Parathyroid adenoma (tissue), 2 donors: ENCODE measurements at regions not wholly inside any gene's neighbourhood (a gene's known extent, or its start where the extent isn't known, plus 50 kb on each side); places are given as distances from the start of the nearest gene placed in this dataset.

Experiments used
- H2AFZ ChIP-seq: fragments of 300-600 bp; sonication (generic); one replicate; pipeline ENCODE4 v1.7.0; 2017; ENCODE audit warnings: antibody characterized with exemption, mild to moderate bottlenecking
- H3K27ac ChIP-seq: fragments of 300-600 bp; sonication (generic); one replicate; pipeline ENCODE4 v1.7.0; 2017
- H3K27me3 ChIP-seq: fragments of 300-600 bp; sonication (generic); one replicate; pipeline ENCODE4 v1.7.0; 2017; ENCODE audit warnings: low read length; ENCODE audit not compliant: control insufficient read depth, insufficient read depth
- H3K36me3 ChIP-seq: fragments of 300-600 bp; sonication (generic); one replicate; pipeline ENCODE4 v1.7.0; 2017; ENCODE audit warnings: low read length; ENCODE audit not compliant: control insufficient read depth, insufficient read depth
- H3K4me1 ChIP-seq: fragments of 300-600 bp; sonication (generic); one replicate; pipeline ENCODE4 v1.7.0; 2017; ENCODE audit warnings: control low read depth
- H3K4me2 ChIP-seq: fragments of 300-600 bp; sonication (generic); one replicate; pipeline ENCODE4 v1.7.0; 2017; ENCODE audit warnings: low read length
- H3K4me3 ChIP-seq: fragments of 300-600 bp; sonication (generic); one replicate; pipeline ENCODE4 v1.7.0; 2017; ENCODE audit warnings: low read depth, low read length
- H3K79me2 ChIP-seq: fragments of 300-600 bp; sonication (generic); one replicate; pipeline ENCODE4 v1.7.0; 2017; ENCODE audit warnings: control low read depth
- H3K9ac ChIP-seq: fragments of 300-600 bp; sonication (generic); one replicate; pipeline ENCODE4 v1.7.0; 2017; ENCODE audit warnings: mild to moderate bottlenecking
- H3K9me3 ChIP-seq: fragments of 300-600 bp; sonication (generic); one replicate; pipeline ENCODE4 v1.7.0; 2017; ENCODE audit warnings: low read length; ENCODE audit not compliant: control insufficient read depth
- TF ChIP-seq, protein P1 (sequence below): fragments of 300-600 bp; sonication (generic); IDR thresholded peaks from one replicate; pipeline ENCODE4 v1.7.0; 2017; ENCODE audit warnings: antibody characterized with exemption, mild to moderate bottlenecking
- donor health status: primary hyperparathyroidism.

DNA sequence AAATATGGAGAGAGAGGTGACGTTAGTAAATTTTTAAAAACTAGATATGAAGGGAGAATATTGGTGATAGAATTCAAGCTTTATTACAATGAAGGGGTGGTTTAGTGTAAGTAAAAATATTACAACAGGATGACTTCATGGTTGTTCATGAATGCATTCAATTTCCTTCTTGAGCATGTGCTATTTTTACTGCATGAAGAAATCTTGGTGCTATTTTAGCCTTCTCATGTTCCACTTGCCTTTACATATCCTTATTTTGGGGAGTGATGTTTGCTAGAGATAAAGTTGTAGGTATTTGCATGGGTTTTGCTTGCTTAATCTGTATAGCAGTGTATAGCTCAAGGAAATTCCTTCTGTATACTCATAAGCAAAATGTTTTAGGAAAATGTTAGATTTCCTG, 195.0 kb upstream of the MMADHC start:
- no peaks in the 10 kb centered on the region for H3K27me3 ChIP-seq
- no peak overlapping the region for H3K27ac ChIP-seq
- no peak overlapping the region for H2AFZ ChIP-seq
- H3K9ac ChIP-seq, result no peak overlapping the region
- no peaks in the 10 kb centered on the region for H3K9me3 ChIP-seq
- H3K36me3 ChIP-seq, result no peaks in the 10 kb centered on the region
- H3K4me1 ChIP-seq, result no peaks in the 10 kb centered on the region
- H3K4me2 ChIP-seq, result no peak overlapping the region
- H3K4me3 ChIP-seq, result no peak overlapping the region
- no peaks in the 10 kb centered on the region for H3K79me2 ChIP-seq
- TF ChIP-seq, protein P1, sequence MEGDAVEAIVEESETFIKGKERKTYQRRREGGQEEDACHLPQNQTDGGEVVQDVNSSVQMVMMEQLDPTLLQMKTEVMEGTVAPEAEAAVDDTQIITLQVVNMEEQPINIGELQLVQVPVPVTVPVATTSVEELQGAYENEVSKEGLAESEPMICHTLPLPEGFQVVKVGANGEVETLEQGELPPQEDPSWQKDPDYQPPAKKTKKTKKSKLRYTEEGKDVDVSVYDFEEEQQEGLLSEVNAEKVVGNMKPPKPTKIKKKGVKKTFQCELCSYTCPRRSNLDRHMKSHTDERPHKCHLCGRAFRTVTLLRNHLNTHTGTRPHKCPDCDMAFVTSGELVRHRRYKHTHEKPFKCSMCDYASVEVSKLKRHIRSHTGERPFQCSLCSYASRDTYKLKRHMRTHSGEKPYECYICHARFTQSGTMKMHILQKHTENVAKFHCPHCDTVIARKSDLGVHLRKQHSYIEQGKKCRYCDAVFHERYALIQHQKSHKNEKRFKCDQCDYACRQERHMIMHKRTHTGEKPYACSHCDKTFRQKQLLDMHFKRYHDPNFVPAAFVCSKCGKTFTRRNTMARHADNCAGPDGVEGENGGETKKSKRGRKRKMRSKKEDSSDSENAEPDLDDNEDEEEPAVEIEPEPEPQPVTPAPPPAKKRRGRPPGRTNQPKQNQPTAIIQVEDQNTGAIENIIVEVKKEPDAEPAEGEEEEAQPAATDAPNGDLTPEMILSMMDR, result no peak

DNA sequence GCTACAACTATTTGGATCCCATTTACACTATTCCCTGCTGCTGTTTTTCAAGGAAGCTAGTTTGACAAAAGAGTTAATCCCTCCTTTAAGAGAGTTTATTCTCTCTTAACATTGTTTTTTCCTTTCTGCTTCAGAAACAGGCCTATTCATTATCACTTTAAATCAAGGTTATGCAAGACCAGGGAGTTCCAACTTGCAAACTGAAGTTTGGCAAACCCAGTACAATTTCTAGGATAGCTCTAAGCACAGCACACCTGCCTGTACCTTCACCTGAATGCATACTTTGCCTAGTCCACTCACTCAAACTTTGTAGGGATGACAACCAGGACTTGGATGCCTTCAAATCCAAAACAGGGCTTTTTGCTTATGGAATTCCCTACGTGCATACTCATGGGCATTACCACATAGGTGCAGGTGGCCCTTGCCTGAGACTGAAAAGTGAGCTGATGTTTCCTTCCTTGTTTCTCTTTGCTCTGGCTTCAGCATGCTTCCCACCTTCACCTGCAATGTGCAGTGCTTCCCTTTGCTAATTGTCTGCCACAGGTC, 193.8 kb upstream of the MMADHC start:
- TF ChIP-seq, protein P1, result no peak
- Histone ChIP-seq H3K27me3 (no peaks in the 10 kb centered on the region), H3K27ac (no peak overlapping the region), H3K4me1 (no peaks in the 10 kb centered on the region), H2AFZ (no peak overlapping the region), H3K36me3 (no peaks in the 10 kb centered on the region), H3K79me2 (no peaks in the 10 kb centered on the region), H3K9me3 (no peaks in the 10 kb centered on the region), H3K9ac (no peak overlapping the region), H3K4me2 (no peak overlapping the region), H3K4me3 (no peak overlapping the region)

DNA sequence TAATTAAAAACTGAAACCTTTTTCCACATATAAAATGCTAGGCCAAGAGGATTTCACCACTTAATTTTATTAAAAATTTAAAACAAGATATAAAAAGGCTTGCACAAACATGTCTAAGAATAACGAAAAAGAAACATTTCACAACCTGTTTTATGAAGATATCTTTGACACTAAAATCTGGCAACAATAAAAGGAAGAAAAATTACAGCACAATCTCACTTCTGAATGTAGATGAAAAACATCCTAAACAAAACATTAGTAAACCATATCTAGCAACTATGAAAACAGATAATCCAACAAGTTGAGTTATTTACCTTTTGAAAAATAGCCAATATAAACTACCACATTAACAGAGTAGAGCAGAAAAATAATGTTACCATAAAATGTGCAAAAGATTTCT, 185.4 kb upstream of the MMADHC start:
- TF ChIP-seq, protein P1, result no peak
- Histone ChIP-seq H3K27ac (no peak overlapping the region), H3K4me2 (no peak overlapping the region), H2AFZ (no peak overlapping the region), H3K27me3 (no peaks in the 10 kb centered on the region), H3K36me3 (no peaks in the 10 kb centered on the region), H3K4me3 (no peak overlapping the region), H3K79me2 (no peaks in the 10 kb centered on the region), H3K9me3 (no peaks in the 10 kb centered on the region), H3K9ac (no peak overlapping the region), H3K4me1 (no peaks in the 10 kb centered on the region)

DNA sequence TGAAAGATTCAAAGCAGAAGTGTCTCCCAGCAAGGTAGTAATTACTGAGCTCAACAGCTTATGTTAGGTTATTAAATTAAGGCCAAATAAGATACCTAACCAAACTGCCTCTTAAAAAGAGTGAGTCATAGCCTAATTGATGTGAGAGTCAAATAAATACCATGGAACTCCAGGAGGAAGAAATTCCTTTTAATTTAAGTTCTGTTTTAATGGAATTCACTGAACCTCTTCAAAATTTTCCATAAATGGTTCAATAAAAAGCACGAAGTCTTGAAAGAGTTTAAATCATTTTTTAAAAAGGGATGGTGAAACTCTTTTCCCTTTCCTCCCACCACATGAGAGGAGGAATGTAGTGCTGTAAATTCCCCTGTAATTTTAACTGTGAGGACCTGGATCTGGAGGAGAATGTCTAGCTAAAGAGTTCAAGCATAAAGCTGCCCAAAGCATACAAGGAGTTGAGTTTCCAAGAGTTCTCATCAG, 180.8 kb upstream of the MMADHC start:
- H2AFZ ChIP-seq, result no peak overlapping the region
- H3K79me2 ChIP-seq, result no peaks in the 10 kb centered on the region
- H3K9me3 ChIP-seq, result no peaks in the 10 kb centered on the region
- no peaks in the 10 kb centered on the region for H3K36me3 ChIP-seq
- H3K4me3 ChIP-seq, result no peak overlapping the region
- no peaks in the 10 kb centered on the region for H3K4me1 ChIP-seq
- H3K4me2 ChIP-seq, result no peak overlapping the region
- no peak overlapping the region for H3K27ac ChIP-seq
- no peaks in the 10 kb centered on the region for H3K27me3 ChIP-seq
- TF ChIP-seq, protein P1, result no peak
- no peak overlapping the region for H3K9ac ChIP-seq

DNA sequence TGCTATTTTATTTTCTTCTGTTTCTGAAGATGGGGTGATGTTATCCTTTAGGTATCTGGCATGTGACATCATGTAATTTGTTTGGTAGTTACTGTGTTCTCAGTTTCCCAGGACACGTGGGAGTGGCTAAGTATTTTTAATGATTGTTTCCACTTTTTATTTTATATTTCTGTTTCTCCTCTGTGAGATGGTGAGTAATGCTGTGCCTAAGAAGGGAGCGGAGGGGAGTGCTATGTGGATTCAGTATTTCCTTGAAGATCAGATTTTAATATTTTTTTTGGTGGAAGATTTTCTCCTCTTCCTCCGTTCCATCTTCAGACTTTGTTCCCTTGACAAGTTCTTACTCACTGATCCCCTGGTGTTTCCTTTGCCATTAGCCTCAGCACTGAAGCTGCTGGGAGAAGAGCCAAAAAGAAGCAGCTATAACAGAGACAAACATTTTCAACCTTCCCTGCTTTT, 180.0 kb upstream of the MMADHC start:
- no peak overlapping the region for H3K4me2 ChIP-seq
- H3K27ac ChIP-seq, result no peak overlapping the region

More for the DNA sequence above, 180.0 kb upstream of the MMADHC start:
- H3K4me3 ChIP-seq, result no peak overlapping the region
- no peaks in the 10 kb centered on the region for H3K79me2 ChIP-seq
- H2AFZ ChIP-seq, result no peak overlapping the region
- H3K9me3 ChIP-seq, result no peaks in the 10 kb centered on the region
- H3K36me3 ChIP-seq, result no peaks in the 10 kb centered on the region
- H3K27me3 ChIP-seq, result no peaks in the 10 kb centered on the region
- no peaks in the 10 kb centered on the region for H3K4me1 ChIP-seq
- TF ChIP-seq, protein P1, result no peak
- H3K9ac ChIP-seq, result no peak overlapping the region
